Esophagus squamous epithelium (tissue), 4 donors: ENCODE measurements at regions not wholly inside any gene's neighbourhood (a gene's known extent, or its start where the extent isn't known, plus 50 kb on each side); places are given as distances from the start of the nearest gene placed in this dataset.

Experiments used
- POLR2A ChIP-seq, 4 donors: fragments of 450-650 bp; IDR thresholded peaks; one replicate each; pipeline ENCODE4 v1.6.1; 2017; ENCODE audit warnings: antibody characterized with exemption in 4 of 4, mild to moderate bottlenecking in 4 of 4, moderate library complexity in 3 of 4
- TF ChIP-seq, protein P1 (sequence below), 6 experiments: fragments of 450-650 bp in 4 of 6; fragments of 200-600 bp in 2 of 6; sonication (generic) in 2 of 6; IDR thresholded peaks; one replicate each; pipeline ENCODE4 v1.5.1; 2016 to 2019; ENCODE audit warnings: antibody characterized with exemption in 6 of 6, mild to moderate bottlenecking in 4 of 6, moderate library complexity in 4 of 6

DNA sequence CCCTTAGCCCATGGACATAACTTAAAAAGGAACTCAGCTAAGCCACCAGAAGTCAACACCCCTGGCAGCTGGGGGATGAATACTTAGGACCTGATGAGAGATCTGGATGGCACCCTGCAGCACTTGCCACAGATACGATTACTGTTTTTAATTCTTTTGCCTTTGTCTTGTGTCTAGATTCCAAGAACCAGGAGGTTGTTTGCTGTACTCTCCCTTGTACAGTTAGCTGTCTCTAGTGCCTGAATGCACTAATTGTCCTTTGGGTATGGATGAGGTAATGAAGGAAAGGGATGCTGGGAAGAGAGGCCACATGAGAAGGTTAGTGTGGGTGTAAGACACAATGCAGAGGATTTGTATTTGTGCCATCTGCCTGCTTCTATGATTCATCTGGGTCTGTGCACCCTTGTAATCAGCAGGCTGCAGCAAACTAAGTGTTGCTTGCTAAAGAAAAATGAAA is 385.8 kb downstream of the KCNRG start:
- TF ChIP-seq POLR2A (IDR thresholded peaks at IDR 0.05), result no peak
- TF ChIP-seq, protein P1, sequence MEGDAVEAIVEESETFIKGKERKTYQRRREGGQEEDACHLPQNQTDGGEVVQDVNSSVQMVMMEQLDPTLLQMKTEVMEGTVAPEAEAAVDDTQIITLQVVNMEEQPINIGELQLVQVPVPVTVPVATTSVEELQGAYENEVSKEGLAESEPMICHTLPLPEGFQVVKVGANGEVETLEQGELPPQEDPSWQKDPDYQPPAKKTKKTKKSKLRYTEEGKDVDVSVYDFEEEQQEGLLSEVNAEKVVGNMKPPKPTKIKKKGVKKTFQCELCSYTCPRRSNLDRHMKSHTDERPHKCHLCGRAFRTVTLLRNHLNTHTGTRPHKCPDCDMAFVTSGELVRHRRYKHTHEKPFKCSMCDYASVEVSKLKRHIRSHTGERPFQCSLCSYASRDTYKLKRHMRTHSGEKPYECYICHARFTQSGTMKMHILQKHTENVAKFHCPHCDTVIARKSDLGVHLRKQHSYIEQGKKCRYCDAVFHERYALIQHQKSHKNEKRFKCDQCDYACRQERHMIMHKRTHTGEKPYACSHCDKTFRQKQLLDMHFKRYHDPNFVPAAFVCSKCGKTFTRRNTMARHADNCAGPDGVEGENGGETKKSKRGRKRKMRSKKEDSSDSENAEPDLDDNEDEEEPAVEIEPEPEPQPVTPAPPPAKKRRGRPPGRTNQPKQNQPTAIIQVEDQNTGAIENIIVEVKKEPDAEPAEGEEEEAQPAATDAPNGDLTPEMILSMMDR (IDR thresholded peaks at IDR 0.05), result no peak
